Keratinocyte (primary cell): ENCODE measurements at regions not wholly inside any gene's neighbourhood (a gene's known extent, or its start where the extent isn't known, plus 50 kb on each side); places are given as distances from the start of the nearest gene placed in this dataset.
"Not testable (repeated sequence)": the region's sequence is repeated elsewhere in the genome, so short reads cannot be mapped to it uniquely, and the experiment has no call there.

ENCODE experiments used
- DNase-seq: peaks from one replicate; pipeline ENCODE4 v3.0.0-alpha.2; 2011; ENCODE audit warnings: low read depth, missing footprints, low spot score
- FAIRE-seq: peaks from 2 replicates; lab custom pipeline; 2011; peaks lifted over from hg19 to GRCh38; lab: Jason Lieb, UNC
- H2AFZ ChIP-seq: 2 replicates; pipeline ENCODE4 v1.6.0; 2012; ENCODE audit warnings: low read length, control low read depth, inconsistent platforms; ENCODE audit not compliant: control insufficient read depth
- H3K27ac ChIP-seq: 2 replicates; pipeline ENCODE4 v1.5.1; 2011; ENCODE audit warnings: low read length; ENCODE audit not compliant: control insufficient read depth, insufficient read depth
- H3K27me3 ChIP-seq: 3 replicates; pipeline ENCODE4 v1.6.0; 2011; ENCODE audit warnings: low read length; ENCODE audit not compliant: control insufficient read depth, insufficient read depth; ENCODE audit errors: extremely low read depth
- H3K36me3 ChIP-seq, 2 experiments: 2 replicates in 1 of 2; 3 replicates in 1 of 2; pipeline ENCODE4 v1.5.1; 2011; ENCODE audit warnings: low read length in 2 of 2, mild to moderate bottlenecking in 1 of 2; ENCODE audit not compliant: control insufficient read depth in 2 of 2, insufficient read depth in 2 of 2; ENCODE audit errors: extremely low read depth in 1 of 2
- H3K4me1 ChIP-seq: 3 replicates; pipeline ENCODE4 v1.5.1; 2011; ENCODE audit warnings: low read length; ENCODE audit not compliant: control insufficient read depth, insufficient read depth; ENCODE audit errors: extremely low read depth
- H3K4me2 ChIP-seq: 3 replicates; pipeline ENCODE4 v1.6.0; 2011; ENCODE audit warnings: low read depth, low read length; ENCODE audit not compliant: control insufficient read depth, insufficient read depth; ENCODE audit errors: extremely low read depth
- H3K4me3 ChIP-seq, 3 experiments: fragments of 200-600 bp in 1 of 3; sonication (generic) in 1 of 3; 2 replicates in 2 of 3; 3 replicates in 1 of 3; pipeline ENCODE4 v1.5.1; 2011 to 2016; ENCODE audit warnings: low read length in 3 of 3, mild to moderate bottlenecking in 3 of 3, control low read depth in 2 of 3, inconsistent platforms in 1 of 3, low read depth in 1 of 3, mixed read lengths in 1 of 3, mixed run types in 1 of 3, moderate library complexity in 1 of 3; ENCODE audit not compliant: control insufficient read depth in 2 of 3, insufficient read depth in 2 of 3; ENCODE audit errors: extremely low read depth in 1 of 3
- H3K79me2 ChIP-seq: 2 replicates; pipeline ENCODE4 v1.6.0; 2012; ENCODE audit warnings: low read length; ENCODE audit not compliant: control insufficient read depth, insufficient read depth
- H3K9ac ChIP-seq: 3 replicates; pipeline ENCODE4 v1.6.0; 2011; ENCODE audit warnings: low read length; ENCODE audit not compliant: control insufficient read depth, insufficient read depth; ENCODE audit errors: extremely low read depth
- H3K9me1 ChIP-seq: 3 replicates; pipeline ENCODE4 v1.6.0; 2011; ENCODE audit warnings: low read length; ENCODE audit not compliant: control insufficient read depth, insufficient read depth; ENCODE audit errors: extremely low read depth
- H3K9me3 ChIP-seq: 2 replicates; pipeline ENCODE4 v1.5.1; 2012; ENCODE audit warnings: low read depth, low read length; ENCODE audit not compliant: control insufficient read depth
- H4K20me1 ChIP-seq: 3 replicates; pipeline ENCODE4 v1.6.0; 2011; ENCODE audit warnings: low read length; ENCODE audit not compliant: control insufficient read depth, insufficient read depth; ENCODE audit errors: extremely low read depth
- dilution Hi-C: fragments of 300-500 bp; cut with MboI; formaldehyde crosslinking; loops from one replicate; pipeline ENCODE4 v1.7.0; 2020; ENCODE audit warnings: low sequenced_read_pairs; ENCODE audit not compliant: extremely low pct_ligation_motif_present

GRCh38 chr20:53863923-53864641 is 206.3 kb downstream of the BCAS1 start:
- dilution Hi-C loops, DNase-seq, H3K9me1 ChIP-seq, FAIRE-seq, H3K9ac ChIP-seq, H3K9me3 ChIP-seq, H4K20me1 ChIP-seq, H3K27me3 ChIP-seq, H3K36me3 ChIP-seq, H3K79me2 ChIP-seq, H3K27ac ChIP-seq, H3K4me3 ChIP-seq: not testable (repeated sequence)
- Histone ChIP-seq H3K4me2 (peak overlapping the region; percentile 16), H3K4me1 (peaks cover 37% of the 10 kb centered on the region), H2AFZ (peak overlapping the region; percentile 36)

DNA sequence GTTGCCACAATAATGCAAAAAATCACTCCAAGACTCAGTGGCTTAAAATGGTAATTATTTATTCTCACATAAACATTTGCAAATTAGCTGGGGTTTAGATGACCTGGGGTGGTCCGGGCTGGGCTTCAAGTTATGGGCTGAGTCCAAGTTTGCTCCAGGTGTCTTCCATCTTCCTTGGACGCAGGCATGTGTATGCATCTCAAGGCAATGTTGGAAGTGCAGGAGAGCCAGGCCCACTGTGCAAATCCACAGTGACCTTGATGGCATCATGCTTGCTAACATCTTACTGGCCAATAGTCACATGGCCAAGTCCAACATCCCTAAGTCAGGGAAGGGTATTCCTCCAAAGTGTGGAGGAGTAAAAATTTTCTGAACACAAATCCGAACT is 206.9 kb downstream of the BCAS1 start:
- H3K4me1 ChIP-seq, result peaks cover 37% of the 10 kb centered on the region
- H3K27ac ChIP-seq, H2AFZ ChIP-seq, H3K9ac ChIP-seq, H4K20me1 ChIP-seq, H3K4me2 ChIP-seq, H3K27me3 ChIP-seq, FAIRE-seq, H3K9me1 ChIP-seq, H3K36me3 ChIP-seq, DNase-seq, H3K9me3 ChIP-seq, H3K79me2 ChIP-seq, dilution Hi-C loops, H3K4me3 ChIP-seq: not testable (repeated sequence)

- not testable (repeated sequence) for H3K4me2 ChIP-seq
Observed at GRCh38 chr20:53863039-53863438, 207.4 kb downstream of the BCAS1 start.

DNA sequence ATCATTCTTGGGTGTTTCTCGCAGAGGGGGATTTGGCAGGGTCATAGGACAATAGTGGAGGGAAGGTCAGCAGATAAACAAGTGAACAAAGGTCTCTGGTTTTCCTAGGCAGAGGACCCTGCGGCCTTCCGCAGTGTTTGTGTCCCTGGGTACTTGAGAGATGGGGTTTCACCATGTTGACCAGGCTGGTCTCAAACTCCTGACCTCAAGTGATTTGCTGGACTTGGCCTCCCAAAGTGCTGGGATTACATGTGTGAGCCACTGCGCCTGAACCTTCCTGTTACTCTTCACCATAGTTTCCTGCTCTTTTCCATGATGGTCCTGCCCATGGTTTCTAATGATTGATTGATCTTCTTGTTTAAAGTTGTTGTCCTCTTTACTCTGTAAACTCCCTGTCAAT is 207.9 kb downstream of the BCAS1 start:
- H3K27me3 ChIP-seq, FAIRE-seq, dilution Hi-C loops: not testable (repeated sequence)

More at GRCh38 chr20:53863039-53863438, 207.4 kb downstream of the BCAS1 start:
- H4K20me1 ChIP-seq, H3K9ac ChIP-seq, H3K9me3 ChIP-seq, H3K9me1 ChIP-seq, H3K27ac ChIP-seq, H3K27me3 ChIP-seq, H3K79me2 ChIP-seq, FAIRE-seq, H3K36me3 ChIP-seq, H2AFZ ChIP-seq, dilution Hi-C loops, DNase-seq, H3K4me3 ChIP-seq: not testable (repeated sequence)
- peaks cover 36% of the 10 kb centered on the region for H3K4me1 ChIP-seq

DNA sequence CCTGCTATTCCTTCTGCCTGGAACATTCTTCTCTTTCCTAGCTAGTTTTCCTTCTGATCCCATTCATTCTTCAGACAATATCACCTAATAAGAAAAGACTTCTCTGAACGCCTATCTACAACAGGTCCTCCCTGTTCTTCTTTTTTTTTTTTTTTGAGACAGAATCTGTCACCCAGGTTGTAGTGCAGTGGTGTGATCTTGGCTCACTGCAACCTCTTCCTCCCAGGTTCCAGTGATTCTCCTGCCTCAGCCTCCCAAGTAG is 208.3 kb downstream of the BCAS1 start:
- H2AFZ ChIP-seq, dilution Hi-C loops, H3K27me3 ChIP-seq, H4K20me1 ChIP-seq, H3K4me3 ChIP-seq, H3K9me3 ChIP-seq, H3K36me3 ChIP-seq, H3K9me1 ChIP-seq, H3K9ac ChIP-seq, FAIRE-seq, DNase-seq, H3K27ac ChIP-seq, H3K79me2 ChIP-seq, H3K4me2 ChIP-seq: not testable (repeated sequence)
- peaks cover 26% of the 10 kb centered on the region for H3K4me1 ChIP-seq

More for the DNA sequence above, 207.9 kb downstream of the BCAS1 start:
- H3K79me2 ChIP-seq, H3K9ac ChIP-seq, DNase-seq, H3K9me3 ChIP-seq, H3K36me3 ChIP-seq, H3K4me3 ChIP-seq, H2AFZ ChIP-seq, H3K27ac ChIP-seq, H3K4me2 ChIP-seq, H3K9me1 ChIP-seq, H4K20me1 ChIP-seq: not testable (repeated sequence)
- H3K4me1 ChIP-seq, result peaks cover 30% of the 10 kb centered on the region
